GM12878 (cell line): ENCODE measurements at regions not wholly inside any gene's neighbourhood (a gene's known extent, or its start where the extent isn't known, plus 50 kb on each side); places are given as distances from the start of the nearest gene placed in this dataset.

Source experiments
- BACH1 ChIP-seq: fragments of 450-650 bp; IDR thresholded peaks from 2 replicates; pipeline ENCODE4 v1.6.1; 2017; ENCODE audit warnings: mild to moderate bottlenecking, borderline replicate concordance
- NR2C2 ChIP-seq: IDR thresholded peaks from 2 replicates; pipeline ENCODE4 v1.6.1; 2011; ENCODE audit warnings: borderline replicate concordance, low read depth; ENCODE audit not compliant: control insufficient read depth, insufficient read length
- POLR2AphosphoS5 ChIP-seq: IDR thresholded peaks from 2 replicates; pipeline ENCODE4 v1.6.1; 2011; ENCODE audit warnings: mild to moderate bottlenecking, low read length, inconsistent platforms
- RAD21 ChIP-seq: IDR thresholded peaks from 2 replicates; pipeline ENCODE4 v1.6.1; 2011; ENCODE audit warnings: mild to moderate bottlenecking, low read depth, low read length, moderate library complexity; ENCODE audit not compliant: insufficient read depth
- USF2 ChIP-seq: IDR thresholded peaks from 2 replicates; pipeline ENCODE4 v1.6.1; 2011; ENCODE audit warnings: low read depth, low read length, improper control_type of control experiment, borderline replicate concordance
- ZBTB33 ChIP-seq: fragments of 450-650 bp; IDR thresholded peaks from 2 replicates; pipeline ENCODE4 v1.6.1; 2017; ENCODE audit warnings: mild to moderate bottlenecking

GRCh38 chr12:107477947-107478610 lies 207.5 kb upstream of the PWP1 start:
- TF ChIP-seq ZBTB33 (no peak), USF2 (no peak), POLR2AphosphoS5 (no peak), BACH1 (no peak), NR2C2 (no peak), RAD21 (no peak)
